EH (cell line): ENCODE measurements at regions not wholly inside any gene's neighbourhood (a gene's known extent, or its start where the extent isn't known, plus 50 kb on each side); places are given as distances from the start of the nearest gene placed in this dataset.

ENCODE experiments used
- DNase-seq: peaks from one replicate; pipeline ENCODE4 v3.0.0-alpha.2; 2015; ENCODE audit warnings: low read depth

- DNase-seq: no peak
These were observed 290.4 kb downstream of the OLFM3 start for GRCh38 chr1:101706366-101706765.

GRCh38 chr1:101709721-101710120 lies 287.0 kb downstream of the OLFM3 start:
- DNase-seq: no peak

- no peak for DNase-seq
These were observed 283.0 kb downstream of the OLFM3 start for GRCh38 chr1:101713760-101714159.

- DNase-seq: no peak
These were observed 273.3 kb downstream of the OLFM3 start for GRCh38 chr1:101723415-101723814.

- DNase-seq: no peak
These were observed 268.7 kb downstream of the OLFM3 start for GRCh38 chr1:101728029-101728428.

GRCh38 chr1:101730559-101730958 lies 266.2 kb downstream of the OLFM3 start:
- no peak for DNase-seq

- DNase-seq: no peak
These were observed 264.5 kb downstream of the OLFM3 start for GRCh38 chr1:101732261-101732660.

- no peak for DNase-seq
These were observed 263.4 kb downstream of the OLFM3 start for GRCh38 chr1:101733340-101733739.

GRCh38 chr1:101738475-101738874 lies 258.3 kb downstream of the OLFM3 start:
- DNase-seq: no peak

- no peak for DNase-seq
These were observed 257.6 kb downstream of the OLFM3 start for GRCh38 chr1:101739146-101739545.

- no peak for DNase-seq
These were observed 256.8 kb downstream of the OLFM3 start for GRCh38 chr1:101739826-101740330.

- no peak for DNase-seq
These were observed 254.8 kb downstream of the OLFM3 start for GRCh38 chr1:101741910-101742309.

- DNase-seq: no peak
These were observed 254.2 kb downstream of the OLFM3 start for GRCh38 chr1:101742509-101742908.

- DNase-seq: no peak
These were observed 251.0 kb downstream of the OLFM3 start for GRCh38 chr1:101745551-101746270.

- no peak for DNase-seq
These were observed 248.6 kb downstream of the OLFM3 start for GRCh38 chr1:101748077-101748476.
